ENCODE measurements at regions not wholly inside any gene's neighbourhood (a gene's known extent, or its start where the extent isn't known, plus 50 kb on each side); places are given as distances from the start of the nearest gene placed in this dataset.

DNA sequence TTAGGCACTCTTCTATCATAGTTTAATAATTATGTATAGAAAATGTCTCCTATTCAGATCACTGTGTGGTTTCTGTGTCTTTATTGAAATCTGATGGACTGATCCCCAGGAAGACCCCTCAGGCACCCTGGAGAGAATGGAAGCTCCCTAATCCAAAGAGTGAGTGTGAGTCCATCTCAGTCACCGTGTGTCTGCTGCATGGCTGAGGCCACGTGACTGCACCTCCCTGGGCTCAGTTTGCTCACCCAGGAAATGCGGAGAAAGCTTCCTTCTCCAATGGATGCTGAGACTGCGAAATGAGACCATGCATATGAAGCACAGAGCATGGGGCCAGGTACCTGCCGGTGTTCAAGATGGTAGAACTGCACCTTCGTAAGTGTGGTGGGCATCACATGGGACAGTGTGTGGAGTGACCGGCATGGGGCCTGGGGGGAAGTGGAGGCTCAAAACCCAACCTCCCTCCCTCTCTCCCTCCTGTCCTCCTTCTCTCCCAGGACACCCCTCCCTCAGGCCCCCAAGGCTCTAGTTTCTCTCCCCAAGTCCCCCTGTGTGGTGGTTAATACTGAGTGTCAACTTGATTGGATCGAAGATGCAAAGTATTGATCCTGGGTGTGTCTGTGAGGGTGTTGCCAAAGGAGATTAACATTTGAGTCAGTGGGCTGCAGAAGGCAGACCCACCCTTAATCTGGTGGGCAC is 557.5 kb downstream of the PTPRU start:
- 79 to 81% methylated on average over 8 of the region's 8 CpGs for WGBS, 2 donors
- H3K36me3 ChIP-seq (ENCODE audit: control insufficient read depth in 2 of 2, insufficient read depth in 2 of 2, low read length in 1 of 2) = no peaks in the 10 kb centered on the region
- H3K27me3 ChIP-seq (ENCODE audit: control insufficient read depth in 1 of 2, insufficient read depth in 2 of 2, low read length in 2 of 2) = no peaks in the 10 kb centered on the region

DNA sequence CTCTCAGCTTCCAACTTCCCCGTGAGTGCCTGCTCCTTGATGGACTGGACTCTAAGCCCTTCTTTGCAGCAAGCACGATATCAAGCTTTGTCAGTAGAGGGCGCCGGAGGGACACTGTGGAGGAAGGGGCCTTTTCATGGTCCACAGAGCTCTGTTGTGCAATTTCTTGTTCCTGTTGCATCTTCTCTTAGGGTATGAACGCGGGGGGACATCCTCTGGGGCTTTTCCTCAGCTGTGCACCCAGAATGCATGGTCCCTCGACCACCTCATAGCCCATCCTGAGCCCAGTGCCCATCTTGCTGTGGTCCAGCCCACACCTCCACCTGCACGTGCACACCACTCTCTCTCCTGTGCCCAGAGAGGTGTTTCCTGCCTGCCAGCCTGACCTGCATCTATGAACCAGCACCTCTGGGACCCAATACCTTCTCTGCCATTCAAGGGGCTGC is 556.8 kb downstream of the PTPRU start:
- H3K27ac ChIP-seq (ENCODE audit: low read depth in 2 of 2, low read length in 1 of 2) = no peak overlapping the region
- no peaks in the 10 kb centered on the region for H3K36me3 ChIP-seq (ENCODE audit: control insufficient read depth in 2 of 2, insufficient read depth in 2 of 2, low read length in 1 of 2)
- no peak overlapping the region for H3K4me3 ChIP-seq (ENCODE audit: low read depth in 1 of 2, low read length in 2 of 2)
- peaks cover 0 to 4% of the 10 kb centered on the region in 2 donors for H3K9me3 ChIP-seq (ENCODE audit: control insufficient read depth in 2 of 2, insufficient read depth in 1 of 2, low read depth in 1 of 2, low read length in 1 of 2)
- no peaks in the 10 kb centered on the region for H3K4me1 ChIP-seq (ENCODE audit: control insufficient read depth in 2 of 2, insufficient read depth in 2 of 2, low read length in 1 of 2)
- 7 to 9% methylated on average over 8 of the region's 8 CpGs for WGBS, 2 donors
- H3K27me3 ChIP-seq (ENCODE audit: control insufficient read depth in 1 of 2, insufficient read depth in 2 of 2, low read length in 2 of 2) = no peaks in the 10 kb centered on the region

More for the DNA sequence above, 557.5 kb downstream of the PTPRU start:
- H3K9me3 ChIP-seq (ENCODE audit: control insufficient read depth in 2 of 2, insufficient read depth in 1 of 2, low read depth in 1 of 2, low read length in 1 of 2) = peaks cover 0 to 4% of the 10 kb centered on the region in 2 donors
- H3K4me3 ChIP-seq (ENCODE audit: low read depth in 1 of 2, low read length in 2 of 2) = no peak overlapping the region
- no peaks in the 10 kb centered on the region for H3K4me1 ChIP-seq (ENCODE audit: control insufficient read depth in 2 of 2, insufficient read depth in 2 of 2, low read length in 1 of 2)
- no peak overlapping the region for H3K27ac ChIP-seq (ENCODE audit: low read depth in 2 of 2, low read length in 1 of 2)

DNA sequence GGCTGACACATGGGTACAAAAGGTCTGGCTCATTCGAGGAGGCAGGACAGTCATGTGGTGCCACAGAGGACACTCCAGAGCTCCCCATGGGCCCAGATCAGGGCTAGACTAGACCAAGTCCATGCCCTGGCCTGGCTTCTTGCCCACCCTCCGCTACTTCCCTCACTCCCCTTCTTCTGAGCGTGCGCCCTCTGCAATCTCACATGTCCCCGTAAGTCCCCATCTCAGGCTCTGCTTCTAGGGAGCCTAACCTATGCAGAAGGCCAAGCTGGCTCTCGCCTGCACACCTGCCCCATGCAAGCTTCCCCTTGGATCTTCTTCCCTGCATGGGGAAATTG is 553.6 kb downstream of the PTPRU start:
- no peaks in the 10 kb centered on the region for H3K27me3 ChIP-seq (ENCODE audit: control insufficient read depth in 1 of 2, insufficient read depth in 2 of 2, low read length in 2 of 2)
- peaks cover 0 to 2% of the 10 kb centered on the region in 2 donors for H3K9me3 ChIP-seq (ENCODE audit: control insufficient read depth in 2 of 2, insufficient read depth in 1 of 2, low read depth in 1 of 2, low read length in 1 of 2)
- no peaks in the 10 kb centered on the region for H3K36me3 ChIP-seq (ENCODE audit: control insufficient read depth in 2 of 2, insufficient read depth in 2 of 2, low read length in 1 of 2)
- H3K4me1 ChIP-seq (ENCODE audit: control insufficient read depth in 2 of 2, insufficient read depth in 2 of 2, low read length in 1 of 2) = no peaks in the 10 kb centered on the region
- no peak overlapping the region for H3K4me3 ChIP-seq (ENCODE audit: low read depth in 1 of 2, low read length in 2 of 2)
- WGBS, 2 donors = 64 to 68% methylated on average over 6 of the region's 6 CpGs
- H3K27ac ChIP-seq (ENCODE audit: low read depth in 2 of 2, low read length in 1 of 2) = no peak overlapping the region

DNA sequence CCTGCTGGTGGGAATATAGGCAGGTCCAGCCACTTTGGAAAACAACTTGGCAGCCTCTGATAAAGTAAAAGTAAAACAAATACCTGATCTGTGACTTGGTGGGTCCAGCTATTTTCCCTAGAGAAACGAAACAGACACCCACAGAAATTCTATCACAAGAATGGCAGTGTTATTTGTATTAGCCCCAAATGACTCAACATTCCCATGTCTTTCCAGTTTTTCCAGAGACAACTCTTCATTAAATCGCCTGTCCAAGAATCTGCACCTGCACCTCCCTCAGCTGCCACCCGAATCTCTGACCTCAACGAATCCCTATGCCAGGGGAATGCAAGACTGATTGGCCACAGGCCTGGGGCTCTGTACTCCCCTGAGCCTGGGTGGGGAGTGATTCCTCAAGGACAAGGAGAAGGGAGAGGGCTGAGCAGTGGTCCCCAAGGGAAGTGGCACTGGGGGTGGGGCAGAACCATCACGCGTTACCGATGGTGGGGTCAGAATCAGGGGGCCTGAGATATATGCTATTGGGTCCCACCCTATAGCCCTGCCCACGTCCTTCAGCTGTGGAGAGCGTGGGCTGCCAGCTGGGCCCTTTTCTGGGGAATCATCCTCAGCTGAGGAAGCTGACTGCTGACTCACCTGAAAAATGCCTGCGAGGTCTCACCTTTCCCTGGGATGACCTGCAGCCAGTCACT is 553.0 kb downstream of the PTPRU start:
- Histone ChIP-seq H3K4me3 (ENCODE audit: low read depth in 1 of 2, low read length in 2 of 2) (no peak overlapping the region), H3K27ac (ENCODE audit: low read depth in 2 of 2, low read length in 1 of 2) (no peak overlapping the region), H3K9me3 (ENCODE audit: control insufficient read depth in 2 of 2, insufficient read depth in 1 of 2, low read depth in 1 of 2, low read length in 1 of 2) (peaks cover 0 to 2% of the 10 kb centered on the region in 2 donors), H3K4me1 (ENCODE audit: control insufficient read depth in 2 of 2, insufficient read depth in 2 of 2, low read length in 1 of 2) (no peaks in the 10 kb centered on the region), H3K27me3 (ENCODE audit: control insufficient read depth in 1 of 2, insufficient read depth in 2 of 2, low read length in 2 of 2) (no peaks in the 10 kb centered on the region), H3K36me3 (ENCODE audit: control insufficient read depth in 2 of 2, insufficient read depth in 2 of 2, low read length in 1 of 2) (no peaks in the 10 kb centered on the region)
- 48 to 50% methylated on average over 10 of the region's 10 CpGs for WGBS, 2 donors

DNA sequence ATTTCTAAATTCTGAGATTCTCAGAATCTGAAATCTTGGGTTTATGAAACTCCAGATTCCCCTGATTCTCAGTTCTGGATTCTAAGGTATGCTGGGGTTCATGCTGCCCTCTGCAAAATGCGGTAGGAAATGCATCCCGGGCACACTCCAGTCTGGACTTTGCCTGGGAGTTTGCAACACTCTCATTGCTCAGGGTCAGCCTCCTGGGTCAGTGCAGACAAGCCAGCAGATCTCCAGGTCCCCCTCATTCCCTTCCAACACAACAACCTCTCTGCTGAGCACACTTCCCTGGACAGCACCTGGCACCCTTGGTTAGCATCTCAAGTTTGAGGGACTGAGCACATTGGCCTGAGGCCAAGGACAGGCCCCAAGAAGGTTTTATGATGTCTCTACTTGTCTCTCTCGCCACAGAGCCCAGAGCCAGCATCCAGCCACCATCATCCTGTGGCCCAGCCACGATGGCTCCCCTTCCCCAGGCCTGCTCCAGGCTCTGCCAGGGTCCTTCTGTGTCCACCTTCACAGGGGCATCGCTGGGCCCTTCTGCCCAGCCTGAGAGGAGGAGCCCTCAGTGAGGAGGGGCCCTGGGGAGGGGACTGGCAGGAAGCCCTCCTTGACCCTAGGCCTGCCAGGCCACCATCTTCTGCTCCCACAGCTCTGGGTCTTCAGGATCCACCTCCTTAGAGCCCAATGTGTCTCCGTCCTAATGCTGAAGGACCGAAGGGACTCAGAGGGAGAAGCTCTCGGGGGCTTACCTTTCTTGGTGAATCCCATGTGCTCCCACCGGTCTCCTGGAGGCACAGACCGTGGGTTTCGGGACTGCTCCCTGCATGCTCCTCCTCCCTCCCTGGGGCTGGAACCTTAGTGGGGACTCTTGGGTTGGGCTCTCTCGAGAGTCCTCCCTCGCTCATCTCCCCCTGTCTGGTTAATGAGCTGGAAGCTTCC is 550.7 kb downstream of the PTPRU start:
- H3K27me3 ChIP-seq (ENCODE audit: control insufficient read depth in 1 of 2, insufficient read depth in 2 of 2, low read length in 2 of 2) = no peaks in the 10 kb centered on the region
- no peaks in the 10 kb centered on the region for H3K9me3 ChIP-seq (ENCODE audit: control insufficient read depth in 2 of 2, insufficient read depth in 1 of 2, low read depth in 1 of 2, low read length in 1 of 2)
- no peaks in the 10 kb centered on the region for H3K36me3 ChIP-seq (ENCODE audit: control insufficient read depth in 2 of 2, insufficient read depth in 2 of 2, low read length in 1 of 2)
- 75 to 82% methylated on average over 13 of the region's 13 CpGs for WGBS, 2 donors
- H3K4me3 ChIP-seq (ENCODE audit: low read depth in 1 of 2, low read length in 2 of 2) = no peak overlapping the region
- H3K27ac ChIP-seq (ENCODE audit: low read depth in 2 of 2, low read length in 1 of 2) = no peak overlapping the region
- no peaks in the 10 kb centered on the region for H3K4me1 ChIP-seq (ENCODE audit: control insufficient read depth in 2 of 2, insufficient read depth in 2 of 2, low read length in 1 of 2)

DNA sequence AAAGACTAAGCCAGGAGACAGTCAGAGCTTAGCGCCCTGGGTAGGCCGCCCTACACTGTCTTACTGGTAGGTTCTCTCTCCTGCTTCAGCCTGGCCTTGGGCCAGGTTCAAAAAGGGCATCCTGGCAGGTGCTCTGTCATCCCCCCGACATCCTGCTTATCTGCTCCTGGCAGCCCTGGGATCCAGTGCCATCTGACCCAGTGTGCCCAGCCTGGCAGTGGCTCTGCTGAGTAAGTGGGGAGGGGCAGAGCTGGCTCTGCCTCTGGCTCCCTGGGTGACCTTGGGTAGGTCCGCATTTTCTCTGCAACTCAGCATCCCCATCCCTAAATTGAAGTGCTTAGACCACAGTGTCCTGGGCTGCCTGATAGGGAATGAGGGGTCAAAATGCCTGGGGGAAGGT is 549.9 kb downstream of the PTPRU start:
- no peaks in the 10 kb centered on the region for H3K27me3 ChIP-seq (ENCODE audit: control insufficient read depth in 1 of 2, insufficient read depth in 2 of 2, low read length in 2 of 2)
- H3K9me3 ChIP-seq (ENCODE audit: control insufficient read depth in 2 of 2, insufficient read depth in 1 of 2, low read depth in 1 of 2, low read length in 1 of 2) = no peaks in the 10 kb centered on the region
- no peaks in the 10 kb centered on the region for H3K36me3 ChIP-seq (ENCODE audit: control insufficient read depth in 2 of 2, insufficient read depth in 2 of 2, low read length in 1 of 2)
- no peak overlapping the region for H3K4me3 ChIP-seq (ENCODE audit: low read depth in 1 of 2, low read length in 2 of 2)
- H3K27ac ChIP-seq (ENCODE audit: low read depth in 2 of 2, low read length in 1 of 2) = no peak overlapping the region
- no peaks in the 10 kb centered on the region for H3K4me1 ChIP-seq (ENCODE audit: control insufficient read depth in 2 of 2, insufficient read depth in 2 of 2, low read length in 1 of 2)
- WGBS, 2 donors = 85 to 87% methylated on average over 4 of the region's 4 CpGs

DNA sequence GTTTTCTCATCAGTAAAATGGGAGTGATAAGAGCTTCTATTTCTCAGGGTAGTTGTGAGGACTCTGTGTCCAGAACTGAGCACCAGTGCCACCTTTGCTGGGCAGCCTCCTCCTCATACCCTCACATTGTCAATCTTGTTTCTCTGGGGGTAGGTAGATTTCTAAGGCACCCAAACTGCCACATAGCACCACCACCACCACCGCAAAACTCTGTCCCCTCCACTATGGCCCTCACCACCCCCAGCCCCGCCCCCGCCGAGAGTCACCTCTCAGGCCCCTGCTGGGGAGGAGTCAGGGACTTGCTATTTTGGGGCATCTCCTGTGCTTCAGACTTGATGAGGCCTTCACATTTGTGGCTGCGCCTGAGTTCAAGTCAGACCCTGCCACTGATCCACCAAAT is 549.2 kb downstream of the PTPRU start:
- no peaks in the 10 kb centered on the region for H3K4me1 ChIP-seq (ENCODE audit: control insufficient read depth in 2 of 2, insufficient read depth in 2 of 2, low read length in 1 of 2)
- H3K4me3 ChIP-seq (ENCODE audit: low read depth in 1 of 2, low read length in 2 of 2) = no peak overlapping the region
- no peak overlapping the region for H3K27ac ChIP-seq (ENCODE audit: low read depth in 2 of 2, low read length in 1 of 2)
- H3K9me3 ChIP-seq (ENCODE audit: control insufficient read depth in 2 of 2, insufficient read depth in 1 of 2, low read depth in 1 of 2, low read length in 1 of 2) = no peaks in the 10 kb centered on the region
- 81 to 93% methylated on average over 5 of the region's 5 CpGs for WGBS, 2 donors
- H3K36me3 ChIP-seq (ENCODE audit: control insufficient read depth in 2 of 2, insufficient read depth in 2 of 2, low read length in 1 of 2) = no peaks in the 10 kb centered on the region
- H3K27me3 ChIP-seq (ENCODE audit: control insufficient read depth in 1 of 2, insufficient read depth in 2 of 2, low read length in 2 of 2) = no peaks in the 10 kb centered on the region

DNA sequence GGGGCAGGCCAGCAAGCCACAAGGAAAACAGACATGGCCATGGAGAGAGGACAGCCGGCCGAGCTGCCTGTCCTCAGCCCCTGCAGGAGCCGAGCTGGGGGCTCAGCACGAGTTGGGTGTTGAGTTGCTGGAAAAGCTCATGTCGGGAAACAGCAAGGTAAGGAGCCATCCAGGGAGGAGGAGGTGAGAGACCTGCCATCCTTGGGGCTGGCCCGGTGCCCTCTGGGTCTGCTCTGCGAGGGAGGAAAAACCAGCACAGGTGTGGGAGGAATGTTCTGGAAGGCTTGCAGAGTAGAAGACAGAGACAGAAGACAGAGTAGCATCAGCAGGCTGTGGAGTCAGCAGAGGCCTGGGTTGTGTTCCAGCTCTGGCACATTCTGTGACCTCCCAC is 548.8 kb downstream of the PTPRU start:
- Histone ChIP-seq H3K4me1 (ENCODE audit: control insufficient read depth in 2 of 2, insufficient read depth in 2 of 2, low read length in 1 of 2) (no peaks in the 10 kb centered on the region), H3K27me3 (ENCODE audit: control insufficient read depth in 1 of 2, insufficient read depth in 2 of 2, low read length in 2 of 2) (no peaks in the 10 kb centered on the region), H3K27ac (ENCODE audit: low read depth in 2 of 2, low read length in 1 of 2) (no peak overlapping the region), H3K36me3 (ENCODE audit: control insufficient read depth in 2 of 2, insufficient read depth in 2 of 2, low read length in 1 of 2) (no peaks in the 10 kb centered on the region), H3K9me3 (ENCODE audit: control insufficient read depth in 2 of 2, insufficient read depth in 1 of 2, low read depth in 1 of 2, low read length in 1 of 2) (no peaks in the 10 kb centered on the region), H3K4me3 (ENCODE audit: low read depth in 1 of 2, low read length in 2 of 2) (no peak overlapping the region)
- 68 to 78% methylated on average over 7 of the region's 7 CpGs for WGBS, 2 donors

DNA sequence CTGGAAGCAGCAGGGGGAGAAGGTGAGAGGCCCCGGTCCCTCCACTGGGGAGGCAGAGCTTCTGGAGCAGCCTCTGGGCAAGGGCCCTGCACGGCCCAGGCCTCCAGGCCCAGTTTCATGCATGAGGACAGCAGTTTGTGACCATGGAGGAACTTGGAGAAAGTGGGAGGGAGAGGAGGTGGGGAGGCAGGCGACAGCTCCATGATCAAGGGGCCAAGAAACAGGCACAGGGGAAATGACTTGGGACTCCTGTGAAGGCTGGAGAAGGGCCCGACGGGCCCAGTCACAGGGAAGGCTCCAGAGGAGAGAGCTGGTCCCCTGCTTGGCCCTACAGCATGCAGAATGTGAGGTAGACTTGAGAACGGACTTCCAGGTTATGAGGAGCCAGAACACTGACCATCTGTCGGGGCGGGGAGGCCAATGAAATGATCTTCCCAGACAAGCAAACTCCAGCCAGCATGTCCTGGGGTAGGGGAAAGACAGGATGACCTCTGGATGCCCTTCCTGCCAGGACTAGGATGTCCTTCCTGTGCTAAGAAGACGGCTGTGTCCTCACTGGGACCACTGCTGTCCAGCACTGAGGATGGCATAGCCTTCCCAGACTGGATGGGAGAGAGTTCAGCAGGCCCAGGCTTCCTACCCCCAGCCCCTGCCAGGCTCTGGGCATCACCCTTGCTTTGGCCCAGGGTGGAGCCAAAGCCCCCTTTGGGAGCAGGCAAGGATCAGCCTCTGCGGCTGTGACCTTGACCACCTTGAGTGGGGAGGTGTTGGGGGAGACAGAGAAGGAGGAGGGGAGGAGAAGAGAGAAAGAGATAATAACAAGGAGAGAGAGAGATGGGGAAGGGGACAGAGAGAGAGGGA is 548.2 kb downstream of the PTPRU start:
- Histone ChIP-seq H3K4me1 (ENCODE audit: control insufficient read depth in 2 of 2, insufficient read depth in 2 of 2, low read length in 1 of 2) (no peaks in the 10 kb centered on the region), H3K27ac (ENCODE audit: low read depth in 2 of 2, low read length in 1 of 2) (no peak overlapping the region), H3K4me3 (ENCODE audit: low read depth in 1 of 2, low read length in 2 of 2) (no peak overlapping the region), H3K27me3 (ENCODE audit: control insufficient read depth in 1 of 2, insufficient read depth in 2 of 2, low read length in 2 of 2) (no peaks in the 10 kb centered on the region), H3K9me3 (ENCODE audit: control insufficient read depth in 2 of 2, insufficient read depth in 1 of 2, low read depth in 1 of 2, low read length in 1 of 2) (no peaks in the 10 kb centered on the region), H3K36me3 (ENCODE audit: control insufficient read depth in 2 of 2, insufficient read depth in 2 of 2, low read length in 1 of 2) (no peaks in the 10 kb centered on the region)
- WGBS, 2 donors = 69 to 74% methylated on average over 10 of the region's 10 CpGs

Measured in esophagus (tissue), 2 donors.